Endothelial cell (in vitro differentiated cells): ENCODE measurements at regions not wholly inside any gene's neighbourhood (a gene's known extent, or its start where the extent isn't known, plus 50 kb on each side); places are given as distances from the start of the nearest gene placed in this dataset.
A peak's percentile ranks its signal among the peaks of the same experiment; 100 is the strongest.

Source experiments
- DNase-seq: peaks from one replicate; pipeline ENCODE4 v3.0.0; 2021; ENCODE audit warnings: low spot score
- H3K27ac Mint-ChIP-seq: one replicate; pipeline ENCODE4 v1.8.0; 2021; ENCODE audit warnings: mixed read lengths, inconsistent platforms; ENCODE audit not compliant: unreplicated experiment
- H3K27me3 Mint-ChIP-seq: one replicate; pipeline ENCODE4 v1.8.0; 2021; ENCODE audit warnings: mild to moderate bottlenecking, moderate library complexity, mixed read lengths, inconsistent platforms; ENCODE audit not compliant: unreplicated experiment
- H3K36me3 Mint-ChIP-seq: one replicate; pipeline ENCODE4 v1.8.0; 2021; ENCODE audit warnings: mild to moderate bottlenecking, low read depth, mixed read lengths, inconsistent platforms; ENCODE audit not compliant: unreplicated experiment
- H3K4me1 Mint-ChIP-seq: one replicate; pipeline ENCODE4 v1.8.0; 2021; ENCODE audit warnings: mild to moderate bottlenecking, mixed read lengths, inconsistent platforms; ENCODE audit not compliant: unreplicated experiment
- H3K4me3 Mint-ChIP-seq: one replicate; pipeline ENCODE4 v1.8.0; 2021; ENCODE audit warnings: mild to moderate bottlenecking, mixed read lengths, inconsistent platforms; ENCODE audit not compliant: unreplicated experiment
- H3K9me3 Mint-ChIP-seq: one replicate; pipeline ENCODE4 v1.8.0; 2021; ENCODE audit warnings: mixed read lengths, inconsistent platforms; ENCODE audit not compliant: unreplicated experiment
- TF ChIP-seq, protein P1 (sequence below): fragments of 200-600 bp; sonication (generic); IDR thresholded peaks from one replicate; pipeline ENCODE4 v1.5.0; 2021; ENCODE audit warnings: antibody characterized with exemption; ENCODE audit not compliant: unreplicated experiment

DNA sequence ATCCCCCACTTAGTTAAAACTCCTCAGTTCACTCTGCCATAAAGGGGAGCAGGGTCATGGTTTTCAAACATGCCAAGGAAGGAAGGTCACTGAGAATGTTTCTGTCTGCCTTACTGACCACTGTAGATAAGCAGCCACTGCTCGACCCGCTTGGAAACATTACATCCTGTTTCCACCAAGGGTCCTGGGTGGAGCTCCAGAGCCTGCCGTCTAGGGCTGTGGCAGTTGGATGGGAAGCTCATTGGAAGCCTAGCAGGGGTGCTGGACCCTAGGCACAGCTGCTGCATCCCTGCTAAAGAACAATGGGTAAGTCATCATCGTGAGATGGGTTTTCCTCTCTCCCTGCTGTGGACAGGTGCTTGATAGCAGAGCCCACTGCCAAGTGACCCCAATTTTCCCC, 76.0 kb upstream of the SRD5A3 start:
- DNase-seq = peak; percentile 43
- peak overlapping the region; percentile 88 for H3K27ac Mint-ChIP-seq
- TF ChIP-seq, protein P1, sequence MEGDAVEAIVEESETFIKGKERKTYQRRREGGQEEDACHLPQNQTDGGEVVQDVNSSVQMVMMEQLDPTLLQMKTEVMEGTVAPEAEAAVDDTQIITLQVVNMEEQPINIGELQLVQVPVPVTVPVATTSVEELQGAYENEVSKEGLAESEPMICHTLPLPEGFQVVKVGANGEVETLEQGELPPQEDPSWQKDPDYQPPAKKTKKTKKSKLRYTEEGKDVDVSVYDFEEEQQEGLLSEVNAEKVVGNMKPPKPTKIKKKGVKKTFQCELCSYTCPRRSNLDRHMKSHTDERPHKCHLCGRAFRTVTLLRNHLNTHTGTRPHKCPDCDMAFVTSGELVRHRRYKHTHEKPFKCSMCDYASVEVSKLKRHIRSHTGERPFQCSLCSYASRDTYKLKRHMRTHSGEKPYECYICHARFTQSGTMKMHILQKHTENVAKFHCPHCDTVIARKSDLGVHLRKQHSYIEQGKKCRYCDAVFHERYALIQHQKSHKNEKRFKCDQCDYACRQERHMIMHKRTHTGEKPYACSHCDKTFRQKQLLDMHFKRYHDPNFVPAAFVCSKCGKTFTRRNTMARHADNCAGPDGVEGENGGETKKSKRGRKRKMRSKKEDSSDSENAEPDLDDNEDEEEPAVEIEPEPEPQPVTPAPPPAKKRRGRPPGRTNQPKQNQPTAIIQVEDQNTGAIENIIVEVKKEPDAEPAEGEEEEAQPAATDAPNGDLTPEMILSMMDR = no peak
- H3K4me1 Mint-ChIP-seq = peaks cover 45% of the 10 kb centered on the region
- H3K27me3 Mint-ChIP-seq = peaks cover 10% of the 10 kb centered on the region
- H3K4me3 Mint-ChIP-seq = no peak overlapping the region
- H3K36me3 Mint-ChIP-seq = no peaks in the 10 kb centered on the region
- H3K9me3 Mint-ChIP-seq = no peaks in the 10 kb centered on the region

DNA sequence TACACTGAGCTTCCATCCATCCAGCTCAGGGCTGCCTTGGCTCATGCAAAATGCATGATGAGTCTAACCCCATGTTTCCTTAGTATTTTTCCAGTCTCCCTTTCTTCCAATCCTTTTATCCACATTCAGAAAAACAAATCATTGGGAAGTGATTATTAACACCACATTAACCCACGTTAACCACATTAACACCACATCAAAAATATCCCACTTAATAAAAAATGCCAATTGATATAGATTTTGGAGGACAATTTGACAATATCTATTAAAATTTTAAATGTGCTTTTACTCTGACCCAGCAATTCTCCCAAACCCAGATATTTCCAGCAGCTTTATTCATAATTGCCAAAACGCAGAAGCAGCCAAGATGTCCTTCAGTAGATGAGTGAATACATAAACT, 75.6 kb upstream of the SRD5A3 start:
- no peak overlapping the region for H3K4me3 Mint-ChIP-seq
- H3K4me1 Mint-ChIP-seq = peaks cover 47% of the 10 kb centered on the region
- TF ChIP-seq, protein P1 = no peak
- H3K36me3 Mint-ChIP-seq = no peaks in the 10 kb centered on the region
- peaks cover 10% of the 10 kb centered on the region for H3K27me3 Mint-ChIP-seq
- DNase-seq = no peak
- no peaks in the 10 kb centered on the region for H3K9me3 Mint-ChIP-seq
- H3K27ac Mint-ChIP-seq = peak overlapping the region; percentile 85

DNA sequence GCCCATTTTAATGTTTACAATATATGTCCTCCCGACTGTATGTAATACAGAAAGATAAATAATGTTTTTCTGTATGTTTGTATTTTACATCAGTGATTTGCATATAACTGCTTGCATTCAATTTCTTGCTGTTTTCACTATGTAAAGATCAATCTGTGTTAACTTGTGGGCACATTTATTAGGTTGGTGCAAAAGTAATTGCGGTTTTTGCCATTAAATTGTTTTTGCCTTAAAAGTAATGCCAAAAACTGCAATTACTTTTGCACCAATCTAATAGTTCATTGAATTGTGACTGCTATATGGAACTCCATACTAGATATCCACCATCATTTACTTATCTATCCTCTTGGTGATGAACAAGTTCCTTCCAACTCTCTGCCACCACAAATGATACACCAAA, 73.9 kb upstream of the SRD5A3 start:
- no peak for DNase-seq
- peaks cover 47% of the 10 kb centered on the region for H3K4me1 Mint-ChIP-seq
- no peak overlapping the region for H3K4me3 Mint-ChIP-seq
- TF ChIP-seq, protein P1 = no peak
- H3K36me3 Mint-ChIP-seq = no peaks in the 10 kb centered on the region
- H3K27ac Mint-ChIP-seq = no peak overlapping the region
- no peaks in the 10 kb centered on the region for H3K9me3 Mint-ChIP-seq
- H3K27me3 Mint-ChIP-seq = peaks cover 10% of the 10 kb centered on the region

DNA sequence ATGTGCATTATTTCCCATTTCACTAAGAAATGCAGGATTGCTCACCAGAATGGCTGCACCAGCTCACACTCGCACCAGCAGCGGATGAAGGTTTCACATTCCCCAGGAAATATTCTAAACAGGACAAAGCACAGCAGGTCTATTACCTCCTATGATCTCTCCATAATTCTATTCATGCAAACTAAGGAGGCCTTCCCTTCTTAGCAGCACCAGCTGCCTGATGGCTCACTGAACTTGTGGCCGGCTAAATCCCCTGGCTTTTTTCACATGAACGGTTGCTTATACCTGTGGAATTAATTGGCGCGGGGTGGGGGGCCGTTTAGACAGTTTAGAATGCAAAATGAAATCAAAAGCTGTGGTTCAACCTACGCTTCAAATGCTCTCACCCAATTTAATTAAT, 73.5 kb upstream of the SRD5A3 start:
- DNase-seq = no peak
- Mint-ChIP-seq H3K27ac (peak overlapping the region; percentile 51), H3K4me1 (peaks cover 47% of the 10 kb centered on the region), H3K27me3 (peaks cover 10% of the 10 kb centered on the region), H3K9me3 (no peaks in the 10 kb centered on the region), H3K4me3 (no peak overlapping the region), H3K36me3 (no peaks in the 10 kb centered on the region)
- TF ChIP-seq, protein P1 = no peak

DNA sequence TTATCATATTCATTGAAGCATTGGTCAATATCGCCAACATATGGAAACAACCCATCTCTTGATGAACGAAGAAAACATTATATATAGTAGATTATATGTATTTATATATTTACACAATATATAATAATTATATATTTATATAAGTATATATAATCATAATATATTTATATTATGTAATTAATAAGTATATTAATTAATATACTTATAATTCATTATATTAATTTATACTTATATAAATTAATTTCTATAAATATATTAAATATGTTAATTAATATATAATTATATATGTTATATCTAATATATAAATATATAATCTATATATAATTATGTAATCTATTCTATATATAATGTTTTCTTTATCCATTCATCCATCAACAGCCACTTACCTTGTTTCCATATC, 69.0 kb upstream of the SRD5A3 start:
- no peaks in the 10 kb centered on the region for H3K9me3 Mint-ChIP-seq
- peaks cover 2% of the 10 kb centered on the region for H3K27me3 Mint-ChIP-seq
- H3K36me3 Mint-ChIP-seq = peaks cover 5% of the 10 kb centered on the region
- H3K4me1 Mint-ChIP-seq = peaks cover 21% of the 10 kb centered on the region
- no peak for DNase-seq
- H3K27ac Mint-ChIP-seq = no peak overlapping the region
- TF ChIP-seq, protein P1 = no peak
- H3K4me3 Mint-ChIP-seq = no peak overlapping the region
